Nephron progenitor cell (in vitro differentiated cells): ENCODE measurements at regions not wholly inside any gene's neighbourhood (a gene's known extent, or its start where the extent isn't known, plus 50 kb on each side); places are given as distances from the start of the nearest gene placed in this dataset.

Experiments
- DNase-seq: peaks from one replicate; pipeline ENCODE4 v3.0.0; 2021
- H3K27ac Mint-ChIP-seq: 2 replicates; pipeline ENCODE4 v1.8.0; 2021; ENCODE audit warnings: mild to moderate bottlenecking, moderate library complexity, mixed read lengths
- H3K27me3 Mint-ChIP-seq: 2 replicates; pipeline ENCODE4 v1.8.0; 2021; ENCODE audit warnings: mild to moderate bottlenecking, low read depth, mixed read lengths; ENCODE audit not compliant: poor library complexity
- H3K36me3 Mint-ChIP-seq: 2 replicates; pipeline ENCODE4 v1.8.0; 2021; ENCODE audit warnings: low read depth, mixed read lengths
- H3K4me1 Mint-ChIP-seq: 2 replicates; pipeline ENCODE4 v1.8.0; 2021; ENCODE audit warnings: mixed read lengths
- H3K4me3 Mint-ChIP-seq: 2 replicates; pipeline ENCODE4 v1.8.0; 2021; ENCODE audit warnings: mild to moderate bottlenecking, moderate library complexity, mixed read lengths
- H3K9me3 Mint-ChIP-seq: 2 replicates; pipeline ENCODE4 v1.8.0; 2021; ENCODE audit warnings: mild to moderate bottlenecking, moderate library complexity, mixed read lengths
- TF ChIP-seq, protein P1 (sequence below): fragments of 200-600 bp; sonication (generic); IDR thresholded peaks from 2 replicates; pipeline ENCODE4 v1.5.0; 2021; ENCODE audit warnings: antibody characterized with exemption

DNA sequence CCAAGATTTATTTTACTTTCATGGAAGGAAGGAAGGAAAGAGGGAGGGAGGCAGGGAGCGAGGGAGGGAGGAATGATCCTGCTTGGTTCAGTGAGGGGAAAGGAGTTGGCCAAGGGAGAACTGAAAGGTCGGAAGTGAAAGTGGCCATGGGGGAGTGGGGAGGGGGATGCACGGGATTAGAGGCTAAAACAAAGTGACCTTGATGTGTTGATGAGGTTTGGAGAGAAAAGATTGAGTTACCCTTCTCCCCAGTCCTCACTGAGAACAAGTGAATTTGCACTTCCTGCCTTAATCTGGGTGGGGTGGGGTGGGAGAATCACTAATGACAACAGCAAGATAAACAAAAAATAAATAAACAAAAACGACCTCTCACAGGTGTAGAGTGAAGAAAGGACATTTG lies 212.0 kb upstream of the TLE3 start:
- DNase-seq = no peak
- peaks cover 21% of the 10 kb centered on the region for H3K27me3 Mint-ChIP-seq
- no peaks in the 10 kb centered on the region for H3K9me3 Mint-ChIP-seq
- H3K4me1 Mint-ChIP-seq = peaks cover 14% of the 10 kb centered on the region
- no peaks in the 10 kb centered on the region for H3K36me3 Mint-ChIP-seq
- no peak overlapping the region for H3K4me3 Mint-ChIP-seq
- TF ChIP-seq, protein P1, sequence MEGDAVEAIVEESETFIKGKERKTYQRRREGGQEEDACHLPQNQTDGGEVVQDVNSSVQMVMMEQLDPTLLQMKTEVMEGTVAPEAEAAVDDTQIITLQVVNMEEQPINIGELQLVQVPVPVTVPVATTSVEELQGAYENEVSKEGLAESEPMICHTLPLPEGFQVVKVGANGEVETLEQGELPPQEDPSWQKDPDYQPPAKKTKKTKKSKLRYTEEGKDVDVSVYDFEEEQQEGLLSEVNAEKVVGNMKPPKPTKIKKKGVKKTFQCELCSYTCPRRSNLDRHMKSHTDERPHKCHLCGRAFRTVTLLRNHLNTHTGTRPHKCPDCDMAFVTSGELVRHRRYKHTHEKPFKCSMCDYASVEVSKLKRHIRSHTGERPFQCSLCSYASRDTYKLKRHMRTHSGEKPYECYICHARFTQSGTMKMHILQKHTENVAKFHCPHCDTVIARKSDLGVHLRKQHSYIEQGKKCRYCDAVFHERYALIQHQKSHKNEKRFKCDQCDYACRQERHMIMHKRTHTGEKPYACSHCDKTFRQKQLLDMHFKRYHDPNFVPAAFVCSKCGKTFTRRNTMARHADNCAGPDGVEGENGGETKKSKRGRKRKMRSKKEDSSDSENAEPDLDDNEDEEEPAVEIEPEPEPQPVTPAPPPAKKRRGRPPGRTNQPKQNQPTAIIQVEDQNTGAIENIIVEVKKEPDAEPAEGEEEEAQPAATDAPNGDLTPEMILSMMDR = no peak
- no peak overlapping the region for H3K27ac Mint-ChIP-seq

DNA sequence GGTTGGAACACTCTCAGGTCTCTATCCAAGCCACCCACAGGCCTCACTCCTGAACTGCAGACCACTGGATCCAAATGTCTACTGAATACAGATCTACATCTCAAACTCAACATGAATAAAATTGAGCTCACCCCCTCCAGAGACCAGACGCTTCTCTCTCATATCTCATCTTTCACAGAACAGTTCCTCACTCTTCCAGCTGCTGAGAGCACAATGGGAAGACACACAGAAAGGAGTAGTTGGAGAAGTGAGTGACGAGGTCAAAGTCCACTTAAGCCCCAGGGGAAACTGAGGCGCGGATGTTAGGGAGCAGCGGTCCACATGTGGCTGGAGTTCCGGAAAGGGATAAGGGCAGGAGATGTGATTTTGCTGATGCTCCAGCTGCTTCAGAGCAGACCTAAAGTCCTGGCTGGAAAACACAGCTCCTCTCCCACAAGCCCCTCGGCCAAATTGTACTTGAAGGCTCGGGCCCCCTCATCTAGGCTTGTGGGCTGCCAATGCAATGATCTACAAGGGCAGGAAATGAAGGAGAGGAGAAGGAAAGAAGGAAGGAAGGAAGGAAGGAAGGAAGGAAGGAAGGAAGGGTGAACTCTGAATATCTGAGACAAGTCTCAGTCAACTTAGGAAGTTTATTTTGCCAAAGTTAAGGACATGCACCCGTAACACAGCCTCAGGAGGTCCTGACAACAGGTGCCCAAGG lies 211.2 kb upstream of the TLE3 start:
- no peak overlapping the region for H3K27ac Mint-ChIP-seq
- DNase-seq = no peak
- H3K27me3 Mint-ChIP-seq = peaks cover 21% of the 10 kb centered on the region
- no peaks in the 10 kb centered on the region for H3K36me3 Mint-ChIP-seq
- no peaks in the 10 kb centered on the region for H3K9me3 Mint-ChIP-seq
- peaks cover 14% of the 10 kb centered on the region for H3K4me1 Mint-ChIP-seq
- TF ChIP-seq, protein P1 = no peak
- H3K4me3 Mint-ChIP-seq = no peak overlapping the region

DNA sequence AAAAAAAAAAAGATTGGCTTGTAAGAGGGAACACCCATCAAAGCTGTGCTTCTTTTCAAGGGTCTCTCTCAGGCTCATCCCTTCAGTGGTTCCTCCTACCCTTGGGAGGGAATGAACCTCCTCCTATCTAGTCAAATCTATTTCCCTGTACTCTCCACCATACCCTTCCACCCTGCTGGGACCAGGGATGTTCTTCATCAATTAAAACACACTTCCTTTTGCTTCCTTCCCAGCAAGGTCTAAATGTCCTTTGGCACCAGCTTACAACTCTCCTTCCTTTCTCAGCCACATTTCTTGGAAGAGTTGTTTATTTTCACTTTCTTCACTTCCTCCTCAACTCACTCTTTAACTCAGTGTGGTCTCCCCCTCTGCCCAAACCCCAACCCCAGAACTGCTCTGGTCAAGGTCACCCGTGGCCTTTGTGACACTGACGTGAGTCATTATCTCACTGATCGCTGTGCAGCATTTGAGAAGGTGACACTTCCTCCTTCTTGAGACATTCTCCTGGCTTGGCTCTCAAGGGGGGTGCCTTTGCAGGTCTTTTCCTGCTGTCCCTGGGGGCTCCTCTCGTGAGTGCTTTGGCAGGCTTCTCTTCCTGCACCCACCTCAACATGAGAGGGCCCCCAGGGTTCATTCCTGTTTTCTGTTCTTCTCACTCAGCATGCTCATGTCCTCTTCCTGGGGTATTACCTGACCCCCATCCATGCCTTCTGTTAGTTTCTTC lies 210.5 kb upstream of the TLE3 start:
- no peak overlapping the region for H3K27ac Mint-ChIP-seq
- DNase-seq = no peak
- peaks cover 21% of the 10 kb centered on the region for H3K27me3 Mint-ChIP-seq
- TF ChIP-seq, protein P1 = no peak
- H3K4me1 Mint-ChIP-seq = peaks cover 14% of the 10 kb centered on the region
- no peak overlapping the region for H3K4me3 Mint-ChIP-seq
- H3K36me3 Mint-ChIP-seq = no peaks in the 10 kb centered on the region
- no peaks in the 10 kb centered on the region for H3K9me3 Mint-ChIP-seq

DNA sequence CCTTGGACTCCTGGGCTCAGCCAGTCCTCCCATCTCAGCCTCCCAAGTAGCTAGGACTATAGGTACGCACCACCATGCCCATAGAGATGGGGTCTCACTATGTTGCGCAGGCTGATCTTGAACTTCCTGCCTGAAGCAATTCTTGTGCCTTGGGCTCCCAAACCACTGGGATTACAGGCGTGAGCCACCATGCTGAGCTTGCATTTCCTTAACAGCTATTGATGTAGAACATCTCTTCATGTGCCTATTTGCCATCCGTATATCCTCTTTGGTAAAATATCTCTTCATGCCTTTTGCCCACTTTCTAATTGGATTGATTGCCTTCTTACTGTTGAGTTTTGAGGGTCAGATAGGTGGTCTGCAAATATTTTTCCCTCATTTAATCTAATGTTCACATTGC lies 208.9 kb upstream of the TLE3 start:
- Mint-ChIP-seq H3K36me3 (no peaks in the 10 kb centered on the region), H3K27me3 (peaks cover 21% of the 10 kb centered on the region), H3K27ac (no peak overlapping the region), H3K4me1 (peaks cover 14% of the 10 kb centered on the region), H3K4me3 (no peak overlapping the region), H3K9me3 (no peaks in the 10 kb centered on the region)
- TF ChIP-seq, protein P1 = no peak
- DNase-seq = no peak

DNA sequence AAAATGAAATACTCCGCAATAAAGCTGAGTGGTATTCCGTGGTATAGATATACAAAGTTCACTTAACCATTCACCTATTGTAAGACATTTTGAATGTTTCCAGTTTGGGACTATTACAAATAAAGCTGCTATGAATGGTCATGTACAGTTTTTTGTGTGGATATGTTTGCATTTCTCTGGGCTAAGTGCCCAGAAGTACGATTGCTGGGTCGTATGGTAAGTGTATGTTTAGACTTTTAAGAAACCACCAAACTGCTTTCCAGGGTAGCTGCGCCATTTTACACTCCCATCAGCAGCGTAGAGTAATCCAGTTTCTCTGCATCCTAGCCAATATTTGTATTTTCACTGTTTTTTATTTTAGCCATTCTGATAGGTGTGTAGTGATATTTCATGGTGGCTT lies 208.4 kb upstream of the TLE3 start:
- Mint-ChIP-seq H3K9me3 (no peaks in the 10 kb centered on the region), H3K36me3 (no peaks in the 10 kb centered on the region), H3K4me1 (peaks cover 14% of the 10 kb centered on the region), H3K4me3 (no peak overlapping the region), H3K27ac (no peak overlapping the region), H3K27me3 (peaks cover 21% of the 10 kb centered on the region)
- DNase-seq = no peak
- TF ChIP-seq, protein P1 = no peak

DNA sequence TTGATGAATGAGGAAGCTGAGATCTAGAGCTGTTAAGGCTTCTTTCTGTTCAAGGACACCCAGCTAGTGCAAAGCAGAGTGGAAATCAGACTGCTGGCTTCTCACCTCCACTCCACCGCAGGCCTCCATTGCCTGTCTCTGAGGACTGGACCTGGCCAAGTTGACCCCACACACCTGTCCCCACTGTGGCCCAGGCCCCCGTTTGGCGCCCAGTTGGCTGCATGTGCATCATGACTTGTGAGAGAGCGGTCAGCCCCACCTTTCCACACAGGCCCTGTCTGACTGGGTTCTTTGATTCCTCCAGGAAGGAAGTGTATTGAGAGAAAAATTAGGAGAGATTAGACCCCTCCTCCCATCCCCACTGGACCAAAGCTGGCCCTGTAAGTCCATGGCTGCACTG lies 206.3 kb upstream of the TLE3 start:
- Mint-ChIP-seq H3K27me3 (peaks cover 11% of the 10 kb centered on the region), H3K4me1 (peaks cover 9% of the 10 kb centered on the region), H3K36me3 (no peaks in the 10 kb centered on the region), H3K27ac (no peak overlapping the region), H3K9me3 (no peaks in the 10 kb centered on the region), H3K4me3 (no peak overlapping the region)
- no peak for DNase-seq
- TF ChIP-seq, protein P1 = no peak
